Vagina (tissue), 2 donors: ENCODE measurements at regions not wholly inside any gene's neighbourhood (a gene's known extent, or its start where the extent isn't known, plus 50 kb on each side); places are given as distances from the start of the nearest gene placed in this dataset.
"Not testable (repeated sequence)": the region's sequence is repeated elsewhere in the genome, so short reads cannot be mapped to it uniquely, and the experiment has no call there.

Experiments used
- DNase-seq, 2 donors: peaks; one replicate each; pipeline ENCODE4 v3.0.0-alpha.2; 2017; ENCODE audit errors: extremely low spot score in 2 of 2
- H3K27ac ChIP-seq: fragments of 200-600 bp; sonication (generic); one replicate; pipeline ENCODE4 v1.5.1; 2019
- H3K27me3 ChIP-seq: fragments of 200-600 bp; sonication (generic); one replicate; pipeline ENCODE4 v1.5.1; 2019
- H3K36me3 ChIP-seq, 2 donors: fragments of 200-600 bp; sonication (generic); one replicate each; pipeline ENCODE4 v1.5.1; 2017 to 2019
- H3K4me1 ChIP-seq: fragments of 200-600 bp; sonication (generic); one replicate; pipeline ENCODE4 v1.5.1; 2019
- H3K4me3 ChIP-seq, 2 donors: fragments of 200-600 bp; sonication (generic); 1 replicate in 1 of 2; 2 replicates in 1 of 2; pipeline ENCODE4 v1.5.1; 2016 to 2019
- H3K9me3 ChIP-seq: fragments of 200-600 bp; sonication (generic); one replicate; pipeline ENCODE4 v1.5.1; 2019
- POLR2A ChIP-seq, 2 donors: fragments of 450-650 bp; IDR thresholded peaks; one replicate each; pipeline ENCODE4 v1.6.1; 2017; ENCODE audit warnings: antibody characterized with exemption in 2 of 2, mild to moderate bottlenecking in 2 of 2, moderate library complexity in 2 of 2
- POLR2AphosphoS5 ChIP-seq, 2 donors: sonication (generic); formaldehyde crosslinking; IDR thresholded peaks; one replicate each; pipeline ENCODE4 v1.9.0; 2017; ENCODE audit warnings: antibody characterized with exemption in 2 of 2, mild to moderate bottlenecking in 2 of 2, low read depth in 1 of 2; ENCODE audit not compliant: insufficient read depth in 1 of 2
- intact Hi-C: fragments of 100-400 bp; cut with DNase I; formaldehyde crosslinking; loops from one replicate; pipeline ENCODE4 v1.15.1; 2023
- TF ChIP-seq, protein P1 (sequence below), 3 experiments: fragments of 450-650 bp in 2 of 3; fragments of 200-600 bp in 1 of 3; sonication (generic) in 1 of 3; IDR thresholded peaks; one replicate each; pipeline ENCODE4 v1.5.1; 2017 to 2019; ENCODE audit warnings: antibody characterized with exemption in 3 of 3, mild to moderate bottlenecking in 2 of 3, moderate library complexity in 2 of 3

DNA sequence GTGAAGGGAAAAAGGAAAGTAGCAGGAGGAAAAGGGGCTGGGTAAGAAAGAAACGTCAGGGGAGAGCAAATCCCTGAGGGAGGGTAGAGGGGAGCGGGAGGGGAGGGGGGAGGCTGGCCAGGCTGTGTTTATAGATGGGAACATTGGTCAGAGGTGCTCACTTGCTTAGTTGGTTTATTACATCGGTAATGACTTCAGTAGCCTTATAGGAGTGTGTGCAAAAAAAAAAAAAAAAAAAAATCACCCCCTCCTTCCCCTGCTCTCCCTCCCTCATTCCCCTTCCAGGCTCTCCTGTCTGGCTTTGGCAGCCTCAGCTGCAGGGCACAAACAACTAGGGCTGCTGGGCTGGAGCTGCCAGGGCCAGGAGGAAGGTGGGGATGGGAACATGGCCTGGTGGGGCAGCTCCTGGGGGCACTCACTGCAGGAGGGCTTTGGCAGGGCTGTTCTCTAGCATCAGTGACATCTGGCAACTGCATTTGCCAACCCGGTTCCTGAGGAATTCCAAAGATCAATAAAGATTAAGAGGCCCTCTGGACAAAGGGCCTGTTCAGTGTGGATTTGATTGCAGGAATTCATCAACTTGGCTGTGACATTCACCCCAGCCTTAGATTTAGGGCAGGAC is 334.5 kb upstream of the FRG2C start:
- Histone ChIP-seq H3K9me3 (no peaks in the 10 kb centered on the region), H3K27me3 (no peaks in the 10 kb centered on the region), H3K4me1 (peaks cover 18% of the 10 kb centered on the region), H3K27ac (no peak overlapping the region), H3K4me3 (no peak overlapping the region), H3K36me3 (no peaks in the 10 kb centered on the region)
- no peak for DNase-seq
- intact Hi-C loops = no loop called here
- TF ChIP-seq, protein P1, sequence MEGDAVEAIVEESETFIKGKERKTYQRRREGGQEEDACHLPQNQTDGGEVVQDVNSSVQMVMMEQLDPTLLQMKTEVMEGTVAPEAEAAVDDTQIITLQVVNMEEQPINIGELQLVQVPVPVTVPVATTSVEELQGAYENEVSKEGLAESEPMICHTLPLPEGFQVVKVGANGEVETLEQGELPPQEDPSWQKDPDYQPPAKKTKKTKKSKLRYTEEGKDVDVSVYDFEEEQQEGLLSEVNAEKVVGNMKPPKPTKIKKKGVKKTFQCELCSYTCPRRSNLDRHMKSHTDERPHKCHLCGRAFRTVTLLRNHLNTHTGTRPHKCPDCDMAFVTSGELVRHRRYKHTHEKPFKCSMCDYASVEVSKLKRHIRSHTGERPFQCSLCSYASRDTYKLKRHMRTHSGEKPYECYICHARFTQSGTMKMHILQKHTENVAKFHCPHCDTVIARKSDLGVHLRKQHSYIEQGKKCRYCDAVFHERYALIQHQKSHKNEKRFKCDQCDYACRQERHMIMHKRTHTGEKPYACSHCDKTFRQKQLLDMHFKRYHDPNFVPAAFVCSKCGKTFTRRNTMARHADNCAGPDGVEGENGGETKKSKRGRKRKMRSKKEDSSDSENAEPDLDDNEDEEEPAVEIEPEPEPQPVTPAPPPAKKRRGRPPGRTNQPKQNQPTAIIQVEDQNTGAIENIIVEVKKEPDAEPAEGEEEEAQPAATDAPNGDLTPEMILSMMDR (IDR thresholded peaks at IDR 0.05) = no peak
- no peak for TF ChIP-seq POLR2AphosphoS5 (IDR thresholded peaks at IDR 0.05; ENCODE audit: insufficient read depth in 1 of 2, low read depth in 1 of 2)
- no peak for TF ChIP-seq POLR2A (IDR thresholded peaks at IDR 0.05)

DNA sequence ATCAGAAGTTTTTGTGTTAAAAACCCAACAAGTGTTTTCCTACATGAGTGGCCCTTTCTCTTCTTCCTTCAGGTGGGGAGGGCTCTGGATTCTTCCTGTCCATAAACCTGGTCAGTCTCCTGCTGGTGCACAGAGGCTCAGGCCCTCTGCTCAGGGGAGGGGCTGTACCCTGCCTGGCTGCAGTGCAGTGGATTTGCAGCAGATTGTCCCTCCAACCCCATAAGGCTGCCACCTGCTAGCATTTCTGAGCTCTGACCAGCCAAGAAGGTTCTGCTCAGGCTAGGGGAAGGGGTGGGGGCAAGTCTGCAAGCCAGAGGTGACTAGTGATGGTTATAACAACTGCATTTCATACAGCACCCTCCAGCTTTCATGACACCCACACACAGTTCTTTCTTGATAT is 333.7 kb upstream of the FRG2C start:
- H3K9me3 ChIP-seq, H3K36me3 ChIP-seq, H3K27me3 ChIP-seq, H3K27ac ChIP-seq, H3K4me3 ChIP-seq, DNase-seq, intact Hi-C loops: not testable (repeated sequence)
- H3K4me1 ChIP-seq = peaks cover 18% of the 10 kb centered on the region

DNA sequence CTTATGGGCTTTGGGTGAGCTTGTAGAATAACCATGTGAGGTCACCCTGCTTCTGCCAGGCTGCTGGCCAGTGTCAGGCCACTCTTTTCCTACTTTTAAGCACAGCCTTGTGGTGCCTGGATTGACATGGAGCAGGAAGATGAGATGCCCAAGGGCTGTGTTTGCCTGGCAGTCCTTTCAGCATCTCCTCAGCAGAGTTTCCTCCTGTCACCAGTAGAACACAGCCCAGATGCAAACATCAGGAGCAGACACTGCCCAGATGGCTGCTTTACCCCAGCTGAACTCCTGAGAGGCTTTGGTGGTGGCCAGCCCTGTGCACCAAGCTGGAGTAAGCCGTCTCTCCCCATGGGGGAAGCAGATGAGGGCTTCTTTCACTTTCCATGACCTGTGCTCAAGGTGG is 332.0 kb upstream of the FRG2C start:
- H3K27ac ChIP-seq, intact Hi-C loops, DNase-seq, H3K27me3 ChIP-seq, H3K36me3 ChIP-seq, H3K4me3 ChIP-seq, H3K9me3 ChIP-seq: not testable (repeated sequence)
- H3K4me1 ChIP-seq = peaks cover 18% of the 10 kb centered on the region

DNA sequence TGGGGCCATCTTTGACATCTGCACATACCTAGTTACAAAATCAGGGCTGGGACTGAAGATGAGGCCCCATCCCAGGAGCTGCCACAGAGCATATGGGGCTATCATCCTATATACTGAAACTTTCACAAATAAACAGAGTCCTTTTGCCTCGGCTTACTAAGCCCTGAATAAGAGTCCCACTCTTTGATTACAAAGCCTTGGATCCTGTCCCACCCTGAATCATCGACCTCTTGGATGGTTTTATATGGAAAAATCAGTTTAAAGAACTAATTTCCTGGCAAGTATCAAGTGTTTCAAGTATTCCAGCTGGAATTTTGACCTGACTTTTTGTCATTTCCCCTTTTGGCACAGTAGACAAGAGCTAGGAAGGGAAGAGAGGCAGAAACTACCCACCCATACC is 331.3 kb upstream of the FRG2C start:
- intact Hi-C loops = no loop called here
- Histone ChIP-seq H3K9me3 (no peaks in the 10 kb centered on the region), H3K4me3 (no peak overlapping the region), H3K4me1 (peaks cover 18% of the 10 kb centered on the region), H3K27ac (no peak overlapping the region), H3K27me3 (no peaks in the 10 kb centered on the region), H3K36me3 (no peaks in the 10 kb centered on the region)
- no peak for DNase-seq
- TF ChIP-seq POLR2A (IDR thresholded peaks at IDR 0.05) (no peak), POLR2AphosphoS5 (IDR thresholded peaks at IDR 0.05; ENCODE audit: insufficient read depth in 1 of 2, low read depth in 1 of 2) (no peak)
- TF ChIP-seq, protein P1 (IDR thresholded peaks at IDR 0.05) = no peak

DNA sequence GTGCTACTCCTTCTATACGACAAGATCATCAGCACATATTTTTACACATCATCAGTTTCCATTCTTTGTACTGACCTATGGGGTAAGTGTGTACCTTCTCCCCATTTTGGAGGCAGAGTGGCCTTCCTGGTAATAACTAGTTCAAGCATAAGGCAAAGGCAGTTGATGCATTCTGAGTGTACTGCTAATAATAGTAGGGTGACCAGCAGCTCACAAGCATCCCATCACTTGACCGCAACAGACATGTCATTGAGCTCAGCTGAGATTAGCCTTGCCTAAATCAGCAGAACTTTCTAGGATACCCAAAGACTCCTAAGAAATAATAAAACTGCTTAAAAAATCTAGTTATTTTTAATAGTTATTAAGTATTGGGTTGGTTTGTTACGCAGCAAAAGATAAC is 329.8 kb upstream of the FRG2C start:
- no peak for TF ChIP-seq POLR2A (IDR thresholded peaks at IDR 0.05)
- no peak for TF ChIP-seq POLR2AphosphoS5 (IDR thresholded peaks at IDR 0.05; ENCODE audit: insufficient read depth in 1 of 2, low read depth in 1 of 2)
- TF ChIP-seq, protein P1 (IDR thresholded peaks at IDR 0.05) = no peak
- Histone ChIP-seq H3K4me1 (peaks cover 18% of the 10 kb centered on the region), H3K4me3 (no peak overlapping the region), H3K27ac (no peak overlapping the region), H3K27me3 (no peaks in the 10 kb centered on the region), H3K36me3 (no peaks in the 10 kb centered on the region), H3K9me3 (no peaks in the 10 kb centered on the region)
- no peak for DNase-seq
- intact Hi-C loops = no loop called here

DNA sequence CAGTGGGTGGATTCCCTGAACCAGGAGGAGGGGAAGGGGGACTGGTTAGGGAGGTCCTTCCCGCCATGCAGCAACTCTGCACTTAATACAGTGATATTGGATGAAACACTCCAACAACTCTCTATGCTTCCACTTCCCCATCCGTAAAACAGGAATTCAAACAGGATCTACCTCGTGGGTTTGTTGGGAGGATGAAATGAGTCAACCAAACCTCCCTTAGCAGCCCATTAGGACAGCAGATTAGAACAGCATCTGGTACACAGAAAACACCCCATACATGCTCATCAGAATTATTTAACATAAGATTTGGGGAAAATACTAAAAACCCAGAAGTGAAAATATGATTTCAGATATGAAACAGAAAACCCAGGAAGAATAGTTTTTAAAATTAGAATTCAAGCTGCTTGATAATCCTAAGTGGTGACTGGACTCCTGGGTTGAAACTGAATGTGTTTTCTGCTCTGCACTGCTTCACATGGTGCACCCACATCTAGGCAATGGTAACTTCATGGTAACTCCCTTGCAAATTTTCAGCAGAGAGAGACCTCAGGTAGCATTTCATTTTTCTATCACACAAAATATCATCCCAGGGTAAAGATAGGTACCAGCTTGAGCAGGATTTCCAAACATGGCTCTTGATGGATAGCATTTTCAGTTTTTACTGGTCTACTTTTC is 326.8 kb upstream of the FRG2C start:
- H3K4me3 ChIP-seq = no peak overlapping the region
- no peak for TF ChIP-seq POLR2A (IDR thresholded peaks at IDR 0.05)
- TF ChIP-seq POLR2AphosphoS5 (IDR thresholded peaks at IDR 0.05; ENCODE audit: insufficient read depth in 1 of 2, low read depth in 1 of 2) = no peak
- TF ChIP-seq, protein P1 (IDR thresholded peaks at IDR 0.05) = no peak
- DNase-seq = no peak
- H3K9me3 ChIP-seq = no peaks in the 10 kb centered on the region
- H3K27ac ChIP-seq = no peak overlapping the region
- intact Hi-C loops = no loop called here
- H3K27me3 ChIP-seq = no peaks in the 10 kb centered on the region
- H3K36me3 ChIP-seq = no peaks in the 10 kb centered on the region
- H3K4me1 ChIP-seq = peaks cover 16% of the 10 kb centered on the region
